ENCODE measurements at regions not wholly inside any gene's neighbourhood (a gene's known extent, or its start where the extent isn't known, plus 50 kb on each side); places are given as distances from the start of the nearest gene placed in this dataset.
"Not testable (repeated sequence)": the region's sequence is repeated elsewhere in the genome, so short reads cannot be mapped to it uniquely, and the experiment has no call there.

DNA sequence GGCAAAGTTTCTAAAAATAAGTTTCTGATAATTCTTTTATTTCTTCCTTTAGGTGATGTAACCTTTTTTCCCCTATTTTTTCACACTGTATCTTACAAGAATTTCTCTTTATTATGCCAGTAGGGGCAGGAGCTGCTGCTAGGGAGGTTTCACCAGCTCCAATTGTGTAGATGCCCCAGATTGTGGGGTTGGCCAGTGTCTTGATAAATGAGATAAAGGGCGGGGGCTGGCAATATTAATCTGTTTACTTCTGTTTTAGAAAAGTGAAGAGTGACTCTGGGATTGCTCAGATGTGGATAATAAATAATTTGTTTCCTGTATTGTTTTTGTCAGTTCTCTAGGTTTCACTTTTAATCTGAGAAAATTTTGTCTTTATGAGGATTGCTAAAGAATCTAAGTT, 190.4 kb downstream of the MC4R start:
- H3K27ac ChIP-seq (ENCODE audit: low read depth, low read length) = no peak overlapping the region
- H3K4me1 ChIP-seq (ENCODE audit: control insufficient read depth in 1 of 2, insufficient read depth in 2 of 2, low read length in 2 of 2) = no peaks in the 10 kb centered on the region
- H3K4me3 ChIP-seq (ENCODE audit: low read depth in 1 of 2, low read length in 2 of 2) = no peak overlapping the region
- H3K36me3 ChIP-seq (ENCODE audit: control insufficient read depth in 1 of 2, insufficient read depth in 2 of 2, low read length in 2 of 2) = no peaks in the 10 kb centered on the region
- no peaks in the 10 kb centered on the region for H3K9me3 ChIP-seq (ENCODE audit: control insufficient read depth in 1 of 2, low read length in 2 of 2)
- no peaks in the 10 kb centered on the region for H3K27me3 ChIP-seq (ENCODE audit: control insufficient read depth in 1 of 2, insufficient read depth in 2 of 2, low read length in 2 of 2)
- H3K9ac ChIP-seq (ENCODE audit: low read depth in 1 of 2, low read length in 2 of 2) = no peak overlapping the region

DNA sequence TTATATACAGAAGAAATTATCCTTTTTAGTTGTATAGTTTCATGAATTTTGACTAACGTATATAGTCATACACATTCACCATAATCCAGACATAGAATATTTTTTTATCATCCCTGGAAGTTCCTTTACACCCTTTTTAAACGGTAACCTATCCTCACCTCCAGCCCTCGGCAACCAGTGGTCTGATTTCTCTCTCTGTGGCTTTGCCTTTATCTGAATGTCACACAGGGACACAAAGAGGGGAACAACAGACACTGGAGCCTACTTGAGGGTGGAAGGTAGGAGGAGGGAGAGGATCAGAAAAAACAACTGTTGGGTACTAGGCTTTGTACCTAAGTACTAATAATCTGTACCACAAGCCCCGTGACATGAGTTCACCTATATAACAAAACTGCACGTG, 191.9 kb downstream of the MC4R start:
- H3K36me3 ChIP-seq (ENCODE audit: control insufficient read depth in 1 of 2, insufficient read depth in 2 of 2, low read length in 2 of 2) = no peaks in the 10 kb centered on the region
- H3K27me3 ChIP-seq (ENCODE audit: control insufficient read depth in 1 of 2, insufficient read depth in 2 of 2, low read length in 2 of 2) = no peaks in the 10 kb centered on the region
- no peak overlapping the region for H3K9ac ChIP-seq (ENCODE audit: low read depth in 1 of 2, low read length in 2 of 2)
- no peaks in the 10 kb centered on the region for H3K9me3 ChIP-seq (ENCODE audit: control insufficient read depth in 1 of 2, low read length in 2 of 2)
- H3K27ac ChIP-seq (ENCODE audit: low read depth, low read length) = no peak overlapping the region
- no peaks in the 10 kb centered on the region for H3K4me1 ChIP-seq (ENCODE audit: control insufficient read depth in 1 of 2, insufficient read depth in 2 of 2, low read length in 2 of 2)
- no peak overlapping the region for H3K4me3 ChIP-seq (ENCODE audit: low read depth in 1 of 2, low read length in 2 of 2)

DNA sequence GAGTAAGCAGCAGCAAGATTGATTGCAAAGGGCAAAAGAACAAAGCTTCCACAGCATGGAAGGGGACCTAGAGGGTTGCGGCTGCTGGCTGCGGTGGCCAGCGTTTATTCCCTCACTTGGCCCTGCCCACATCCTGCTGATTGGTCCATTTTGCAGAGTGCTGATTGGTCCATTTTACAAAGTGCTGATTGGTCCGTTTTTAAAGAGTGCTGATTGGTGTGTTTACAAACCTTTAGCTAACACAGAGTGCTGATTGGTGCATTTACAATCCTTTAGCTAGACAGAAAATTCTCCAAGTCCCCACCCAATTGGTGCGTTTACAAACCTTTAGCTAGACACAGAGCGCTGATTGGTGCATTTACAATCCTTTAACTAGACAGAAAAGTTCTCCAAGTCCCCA, 194.4 kb downstream of the MC4R start:
- H3K9ac ChIP-seq (ENCODE audit: low read depth in 1 of 2, low read length in 2 of 2); H3K27ac ChIP-seq (ENCODE audit: low read depth, low read length); H3K4me1 ChIP-seq (ENCODE audit: control insufficient read depth in 1 of 2, insufficient read depth in 2 of 2, low read length in 2 of 2); H3K36me3 ChIP-seq (ENCODE audit: control insufficient read depth in 1 of 2, insufficient read depth in 2 of 2, low read length in 2 of 2); H3K9me3 ChIP-seq (ENCODE audit: control insufficient read depth in 1 of 2, low read length in 2 of 2); H3K27me3 ChIP-seq (ENCODE audit: control insufficient read depth in 1 of 2, insufficient read depth in 2 of 2, low read length in 2 of 2); H3K4me3 ChIP-seq (ENCODE audit: low read depth in 1 of 2, low read length in 2 of 2): not testable (repeated sequence)

DNA sequence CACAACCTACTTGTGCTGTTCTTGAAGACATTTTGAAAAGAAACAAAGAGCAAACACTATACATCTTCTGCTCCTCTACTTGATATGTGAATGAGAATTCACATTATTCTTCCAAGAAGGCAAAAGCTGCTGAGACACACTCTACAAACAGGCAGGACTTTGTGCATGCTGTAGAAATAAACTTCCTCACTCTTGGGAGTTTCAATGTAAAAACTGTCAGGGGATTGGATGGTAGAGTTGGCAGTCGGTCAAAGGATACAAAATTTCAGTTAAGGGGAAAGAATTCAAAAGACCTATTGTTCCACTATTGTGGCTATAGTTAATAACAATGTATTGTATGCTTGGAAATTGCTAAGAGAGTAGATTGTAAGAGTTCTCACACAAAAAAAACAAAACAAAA, 196.3 kb downstream of the MC4R start:
- no peaks in the 10 kb centered on the region for H3K9me3 ChIP-seq (ENCODE audit: control insufficient read depth in 1 of 2, low read length in 2 of 2)
- H3K36me3 ChIP-seq (ENCODE audit: control insufficient read depth in 1 of 2, insufficient read depth in 2 of 2, low read length in 2 of 2) = no peaks in the 10 kb centered on the region
- H3K4me3 ChIP-seq (ENCODE audit: low read depth in 1 of 2, low read length in 2 of 2) = no peak overlapping the region
- H3K27me3 ChIP-seq (ENCODE audit: control insufficient read depth in 1 of 2, insufficient read depth in 2 of 2, low read length in 2 of 2) = no peaks in the 10 kb centered on the region
- H3K9ac ChIP-seq (ENCODE audit: low read depth in 1 of 2, low read length in 2 of 2) = no peak overlapping the region
- H3K4me1 ChIP-seq (ENCODE audit: control insufficient read depth in 1 of 2, insufficient read depth in 2 of 2, low read length in 2 of 2) = no peaks in the 10 kb centered on the region
- no peak overlapping the region for H3K27ac ChIP-seq (ENCODE audit: low read depth, low read length)

DNA sequence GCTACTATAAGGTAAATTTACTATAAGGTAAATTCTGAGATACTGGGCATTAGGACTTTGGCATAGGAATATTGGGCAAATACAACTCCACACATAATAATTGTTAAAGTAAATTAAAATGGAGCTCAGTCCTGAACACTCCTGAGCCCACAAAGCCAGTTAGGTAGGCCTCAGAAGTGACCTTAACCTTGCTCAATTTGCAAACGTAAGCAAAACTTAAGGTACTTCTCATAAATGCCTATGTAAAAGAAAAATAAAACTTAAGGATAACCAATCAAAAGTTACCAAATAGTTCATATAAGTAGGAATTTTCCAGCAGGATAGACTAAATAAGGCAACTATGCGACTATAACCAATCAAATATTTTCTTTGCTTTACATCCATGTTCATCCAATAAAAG, 197.7 kb downstream of the MC4R start:
- no peaks in the 10 kb centered on the region for H3K27me3 ChIP-seq (ENCODE audit: control insufficient read depth in 1 of 2, insufficient read depth in 2 of 2, low read length in 2 of 2)
- no peaks in the 10 kb centered on the region for H3K9me3 ChIP-seq (ENCODE audit: control insufficient read depth in 1 of 2, low read length in 2 of 2)
- H3K9ac ChIP-seq (ENCODE audit: low read depth in 1 of 2, low read length in 2 of 2) = no peak overlapping the region
- no peaks in the 10 kb centered on the region for H3K4me1 ChIP-seq (ENCODE audit: control insufficient read depth in 1 of 2, insufficient read depth in 2 of 2, low read length in 2 of 2)
- no peaks in the 10 kb centered on the region for H3K36me3 ChIP-seq (ENCODE audit: control insufficient read depth in 1 of 2, insufficient read depth in 2 of 2, low read length in 2 of 2)
- H3K27ac ChIP-seq (ENCODE audit: low read depth, low read length) = no peak overlapping the region
- no peak overlapping the region for H3K4me3 ChIP-seq (ENCODE audit: low read depth in 1 of 2, low read length in 2 of 2)

DNA sequence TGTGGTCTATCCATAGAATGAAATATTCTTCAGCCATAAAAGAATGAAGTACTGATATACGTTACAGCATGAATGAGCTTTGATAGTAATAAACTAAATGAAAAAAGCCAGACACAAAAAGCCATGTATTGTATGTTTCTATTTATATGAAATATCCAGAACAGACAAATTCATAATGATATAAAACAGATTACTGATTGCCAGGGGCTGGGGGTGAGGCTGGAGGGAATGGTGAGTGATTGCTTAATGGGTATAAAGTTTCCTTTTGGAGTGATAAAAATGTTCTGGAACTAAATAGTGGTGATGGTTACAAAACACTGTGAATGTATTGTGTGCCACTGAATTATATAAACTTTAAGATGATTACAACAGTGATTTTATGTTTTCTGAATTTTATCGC, 200.5 kb downstream of the MC4R start:
- Histone ChIP-seq H3K4me1 (ENCODE audit: control insufficient read depth in 1 of 2, insufficient read depth in 2 of 2, low read length in 2 of 2) (no peaks in the 10 kb centered on the region), H3K9ac (ENCODE audit: low read depth in 1 of 2, low read length in 2 of 2) (no peak overlapping the region), H3K36me3 (ENCODE audit: control insufficient read depth in 1 of 2, insufficient read depth in 2 of 2, low read length in 2 of 2) (no peaks in the 10 kb centered on the region), H3K27me3 (ENCODE audit: control insufficient read depth in 1 of 2, insufficient read depth in 2 of 2, low read length in 2 of 2) (no peaks in the 10 kb centered on the region), H3K27ac (ENCODE audit: low read depth, low read length) (no peak overlapping the region), H3K9me3 (ENCODE audit: control insufficient read depth in 1 of 2, low read length in 2 of 2) (no peaks in the 10 kb centered on the region), H3K4me3 (ENCODE audit: low read depth in 1 of 2, low read length in 2 of 2) (no peak overlapping the region)

DNA sequence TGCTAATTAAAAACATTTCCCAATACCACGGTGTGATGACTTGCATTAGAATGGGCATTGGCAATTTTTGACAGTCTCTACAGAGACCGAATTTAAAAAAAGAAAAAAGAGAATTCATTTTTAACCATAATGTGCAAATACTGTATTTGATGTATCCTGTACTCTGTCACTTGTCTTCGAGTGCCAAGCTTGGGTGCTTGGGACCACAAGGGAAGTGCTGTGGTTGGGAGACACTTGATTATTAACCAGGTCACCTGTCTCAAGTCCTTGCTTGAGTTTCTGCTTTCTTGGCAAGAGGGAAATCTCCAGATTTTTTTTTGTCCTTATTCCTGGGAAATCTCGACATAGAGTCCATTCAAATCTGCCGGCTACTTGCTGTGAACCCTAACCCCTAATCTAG, 209.0 kb downstream of the MC4R start:
- Histone ChIP-seq H3K27me3 (ENCODE audit: control insufficient read depth in 1 of 2, insufficient read depth in 2 of 2, low read length in 2 of 2) (no peaks in the 10 kb centered on the region), H3K36me3 (ENCODE audit: control insufficient read depth in 1 of 2, insufficient read depth in 2 of 2, low read length in 2 of 2) (no peaks in the 10 kb centered on the region)

DNA sequence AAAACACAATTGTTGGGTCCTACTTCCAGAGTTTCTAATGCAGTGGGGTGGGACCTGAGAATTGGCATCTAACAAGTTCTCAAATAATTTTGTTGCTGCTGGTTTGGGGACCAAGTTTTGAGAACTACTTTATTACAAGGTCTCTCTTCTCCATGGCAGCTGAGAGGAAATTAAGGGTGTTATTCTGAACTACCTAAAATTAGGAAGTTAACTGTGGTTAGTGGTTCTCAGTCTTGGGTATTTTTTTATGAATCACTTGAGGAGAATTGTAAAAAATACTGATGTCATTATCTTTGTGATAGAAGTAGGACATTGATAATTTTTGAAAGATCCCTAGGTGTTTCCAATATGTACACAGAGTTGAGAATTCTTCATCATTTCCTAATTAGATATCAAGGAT, 210.2 kb downstream of the MC4R start:
- Histone ChIP-seq H3K27me3 (ENCODE audit: control insufficient read depth in 1 of 2, insufficient read depth in 2 of 2, low read length in 2 of 2) (no peaks in the 10 kb centered on the region), H3K4me3 (ENCODE audit: low read depth in 1 of 2, low read length in 2 of 2) (no peak overlapping the region), H3K9ac (ENCODE audit: low read depth in 1 of 2, low read length in 2 of 2) (no peak overlapping the region), H3K9me3 (ENCODE audit: control insufficient read depth in 1 of 2, low read length in 2 of 2) (no peaks in the 10 kb centered on the region), H3K27ac (ENCODE audit: low read depth, low read length) (no peak overlapping the region), H3K4me1 (ENCODE audit: control insufficient read depth in 1 of 2, insufficient read depth in 2 of 2, low read length in 2 of 2) (no peaks in the 10 kb centered on the region), H3K36me3 (ENCODE audit: control insufficient read depth in 1 of 2, insufficient read depth in 2 of 2, low read length in 2 of 2) (no peaks in the 10 kb centered on the region)

More for the DNA sequence above, 209.0 kb downstream of the MC4R start:
- H3K9ac ChIP-seq (ENCODE audit: low read depth in 1 of 2, low read length in 2 of 2) = no peak overlapping the region
- H3K4me1 ChIP-seq (ENCODE audit: control insufficient read depth in 1 of 2, insufficient read depth in 2 of 2, low read length in 2 of 2) = no peaks in the 10 kb centered on the region
- no peak overlapping the region for H3K4me3 ChIP-seq (ENCODE audit: low read depth in 1 of 2, low read length in 2 of 2)
- no peak overlapping the region for H3K27ac ChIP-seq (ENCODE audit: low read depth, low read length)
- no peaks in the 10 kb centered on the region for H3K9me3 ChIP-seq (ENCODE audit: control insufficient read depth in 1 of 2, low read length in 2 of 2)

DNA sequence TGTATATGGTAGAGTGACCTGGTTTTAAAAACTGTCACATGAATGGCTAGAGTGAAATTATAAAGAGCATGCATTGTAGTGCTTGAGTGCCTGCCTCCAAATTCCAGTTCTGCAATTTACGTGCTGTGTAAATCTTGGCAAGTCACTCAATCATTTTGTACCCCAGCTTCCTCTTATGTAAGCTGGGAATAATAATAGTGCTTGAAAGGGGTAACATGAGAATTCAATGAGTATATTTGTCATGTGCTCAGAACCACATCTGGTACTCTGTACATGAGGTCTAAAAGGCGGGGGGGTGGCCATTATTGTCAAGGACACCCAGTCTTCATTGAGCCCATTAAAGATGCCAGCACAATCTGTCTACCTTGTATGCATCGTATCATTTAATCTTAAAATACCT, 214.8 kb downstream of the MC4R start:
- no peaks in the 10 kb centered on the region for H3K36me3 ChIP-seq (ENCODE audit: control insufficient read depth in 1 of 2, insufficient read depth in 2 of 2, low read length in 2 of 2)
- H3K9ac ChIP-seq (ENCODE audit: low read depth in 1 of 2, low read length in 2 of 2) = no peak overlapping the region
- H3K27me3 ChIP-seq (ENCODE audit: control insufficient read depth in 1 of 2, insufficient read depth in 2 of 2, low read length in 2 of 2) = no peaks in the 10 kb centered on the region
- H3K27ac ChIP-seq (ENCODE audit: low read depth, low read length) = no peak overlapping the region
- H3K9me3 ChIP-seq (ENCODE audit: control insufficient read depth in 1 of 2, low read length in 2 of 2) = no peaks in the 10 kb centered on the region
- no peaks in the 10 kb centered on the region for H3K4me1 ChIP-seq (ENCODE audit: control insufficient read depth in 1 of 2, insufficient read depth in 2 of 2, low read length in 2 of 2)
- H3K4me3 ChIP-seq (ENCODE audit: low read depth in 1 of 2, low read length in 2 of 2) = no peak overlapping the region

DNA sequence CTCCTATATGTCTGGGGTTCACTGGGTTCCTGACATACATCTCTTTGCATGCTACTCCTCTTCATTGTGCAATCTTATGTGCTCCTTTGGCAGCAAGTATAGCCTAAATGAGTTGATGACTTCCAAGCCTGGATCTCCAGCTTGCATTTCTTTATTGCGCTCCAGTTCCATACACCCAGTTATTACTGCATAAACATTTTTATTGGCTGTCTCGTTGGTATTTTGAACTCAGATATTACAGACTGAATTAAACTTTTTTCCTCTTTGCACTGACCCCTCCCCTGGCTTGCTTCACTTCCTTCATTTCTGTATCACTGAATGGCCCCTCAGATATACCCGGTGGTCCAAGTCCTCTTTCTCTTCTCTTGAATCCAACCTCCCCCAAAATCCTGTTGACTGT, 219.2 kb downstream of the MC4R start:
- Histone ChIP-seq H3K36me3 (ENCODE audit: control insufficient read depth in 1 of 2, insufficient read depth in 2 of 2, low read length in 2 of 2) (no peaks in the 10 kb centered on the region), H3K27ac (ENCODE audit: low read depth, low read length) (no peak overlapping the region), H3K4me1 (ENCODE audit: control insufficient read depth in 1 of 2, insufficient read depth in 2 of 2, low read length in 2 of 2) (no peaks in the 10 kb centered on the region), H3K9me3 (ENCODE audit: control insufficient read depth in 1 of 2, low read length in 2 of 2) (no peaks in the 10 kb centered on the region), H3K9ac (ENCODE audit: low read depth in 1 of 2, low read length in 2 of 2) (no peak overlapping the region), H3K27me3 (ENCODE audit: control insufficient read depth in 1 of 2, insufficient read depth in 2 of 2, low read length in 2 of 2) (no peaks in the 10 kb centered on the region), H3K4me3 (ENCODE audit: low read depth in 1 of 2, low read length in 2 of 2) (no peak overlapping the region)

DNA sequence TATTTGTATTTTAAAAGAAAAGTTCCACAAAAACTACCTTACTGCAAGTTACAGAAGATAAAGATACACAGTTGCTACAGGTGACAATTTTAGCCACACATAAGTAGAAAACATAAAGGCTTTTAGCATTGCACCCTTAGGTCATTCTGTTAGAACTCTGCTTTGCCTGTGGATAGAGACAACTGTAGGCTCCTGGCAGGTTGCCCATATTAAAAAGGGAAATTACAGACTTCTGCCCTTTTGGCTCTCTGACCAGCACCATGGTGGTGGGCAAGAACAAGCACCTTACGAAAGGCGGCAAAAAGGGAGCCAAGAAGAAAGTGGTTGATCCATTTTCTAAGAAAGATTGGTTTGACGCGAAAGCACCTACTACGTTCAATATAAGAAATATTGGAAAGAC, 223.3 kb downstream of the MC4R start:
- Histone ChIP-seq H3K36me3 (ENCODE audit: control insufficient read depth in 1 of 2, insufficient read depth in 2 of 2, low read length in 2 of 2) (no peaks in the 10 kb centered on the region), H3K27me3 (ENCODE audit: control insufficient read depth in 1 of 2, insufficient read depth in 2 of 2, low read length in 2 of 2) (no peaks in the 10 kb centered on the region), H3K9ac (ENCODE audit: low read depth in 1 of 2, low read length in 2 of 2) (no peak overlapping the region), H3K9me3 (ENCODE audit: control insufficient read depth in 1 of 2, low read length in 2 of 2) (no peaks in the 10 kb centered on the region), H3K4me1 (ENCODE audit: control insufficient read depth in 1 of 2, insufficient read depth in 2 of 2, low read length in 2 of 2) (no peaks in the 10 kb centered on the region), H3K27ac (ENCODE audit: low read depth, low read length) (no peak overlapping the region), H3K4me3 (ENCODE audit: low read depth in 1 of 2, low read length in 2 of 2) (no peak overlapping the region)

All from duodenal mucosa (tissue), 2 donors.